C4-2B (cell line): ENCODE measurements at regions not wholly inside any gene's neighbourhood (a gene's known extent, or its start where the extent isn't known, plus 50 kb on each side); places are given as distances from the start of the nearest gene placed in this dataset.

Experiments used
- ZFX ChIP-seq: fragments of 450-650 bp; IDR thresholded peaks from 2 replicates; pipeline ENCODE4 v1.6.1; 2017
- TF ChIP-seq, protein P1 (sequence below): fragments of 450-650 bp; conservative IDR thresholded peaks from 2 replicates; pipeline ENCODE4 v1.5.1; 2017; ENCODE audit warnings: mild to moderate bottlenecking

DNA sequence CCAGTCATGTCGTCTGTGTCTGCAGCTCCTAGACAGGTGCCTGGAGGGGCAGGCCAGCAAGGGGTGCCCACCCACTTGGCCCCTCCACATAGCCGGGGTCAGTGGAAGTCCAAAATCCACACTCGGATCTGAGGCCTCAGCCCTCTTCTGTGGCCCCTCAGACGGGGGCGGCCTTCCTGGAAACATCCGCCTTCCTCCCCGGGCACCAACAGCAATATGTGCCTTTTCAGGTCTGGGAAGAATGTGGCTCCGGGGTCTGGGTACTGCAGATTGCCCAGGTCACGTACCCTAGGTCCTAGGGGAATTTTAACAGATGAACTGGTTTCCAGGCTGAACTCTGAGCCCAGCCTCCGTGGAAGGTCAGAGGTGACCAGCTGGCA, 208.6 kb downstream of the CTTN start:
- TF ChIP-seq, protein P1, sequence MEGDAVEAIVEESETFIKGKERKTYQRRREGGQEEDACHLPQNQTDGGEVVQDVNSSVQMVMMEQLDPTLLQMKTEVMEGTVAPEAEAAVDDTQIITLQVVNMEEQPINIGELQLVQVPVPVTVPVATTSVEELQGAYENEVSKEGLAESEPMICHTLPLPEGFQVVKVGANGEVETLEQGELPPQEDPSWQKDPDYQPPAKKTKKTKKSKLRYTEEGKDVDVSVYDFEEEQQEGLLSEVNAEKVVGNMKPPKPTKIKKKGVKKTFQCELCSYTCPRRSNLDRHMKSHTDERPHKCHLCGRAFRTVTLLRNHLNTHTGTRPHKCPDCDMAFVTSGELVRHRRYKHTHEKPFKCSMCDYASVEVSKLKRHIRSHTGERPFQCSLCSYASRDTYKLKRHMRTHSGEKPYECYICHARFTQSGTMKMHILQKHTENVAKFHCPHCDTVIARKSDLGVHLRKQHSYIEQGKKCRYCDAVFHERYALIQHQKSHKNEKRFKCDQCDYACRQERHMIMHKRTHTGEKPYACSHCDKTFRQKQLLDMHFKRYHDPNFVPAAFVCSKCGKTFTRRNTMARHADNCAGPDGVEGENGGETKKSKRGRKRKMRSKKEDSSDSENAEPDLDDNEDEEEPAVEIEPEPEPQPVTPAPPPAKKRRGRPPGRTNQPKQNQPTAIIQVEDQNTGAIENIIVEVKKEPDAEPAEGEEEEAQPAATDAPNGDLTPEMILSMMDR, result no peak
- no peak for TF ChIP-seq ZFX
